HG03045 (cell line): ENCODE measurements at regions not wholly inside any gene's neighbourhood (a gene's known extent, or its start where the extent isn't known, plus 50 kb on each side); places are given as distances from the start of the nearest gene placed in this dataset.
"Not testable (repeated sequence)": the region's sequence is repeated elsewhere in the genome, so short reads cannot be mapped to it uniquely, and the experiment has no call there.

Experiments
- ATAC-seq: cut with Tn5 transposase; IDR thresholded peaks from one replicate; pipeline ENCODE4 v1.9.1; 2021; ENCODE audit warnings: mild to moderate bottlenecking, moderate library complexity; ENCODE audit not compliant: unreplicated experiment

GRCh38 chr7:35968140-35968940 lies 167.5 kb downstream of the SEPTIN7 start:
- ATAC-seq: no peak

- no peak for ATAC-seq
Measured at GRCh38 chr7:35969066-35969465, 168.2 kb downstream of the SEPTIN7 start.

- ATAC-seq: no peak
Measured at GRCh38 chr7:35970458-35970857, 169.6 kb downstream of the SEPTIN7 start.

DNA sequence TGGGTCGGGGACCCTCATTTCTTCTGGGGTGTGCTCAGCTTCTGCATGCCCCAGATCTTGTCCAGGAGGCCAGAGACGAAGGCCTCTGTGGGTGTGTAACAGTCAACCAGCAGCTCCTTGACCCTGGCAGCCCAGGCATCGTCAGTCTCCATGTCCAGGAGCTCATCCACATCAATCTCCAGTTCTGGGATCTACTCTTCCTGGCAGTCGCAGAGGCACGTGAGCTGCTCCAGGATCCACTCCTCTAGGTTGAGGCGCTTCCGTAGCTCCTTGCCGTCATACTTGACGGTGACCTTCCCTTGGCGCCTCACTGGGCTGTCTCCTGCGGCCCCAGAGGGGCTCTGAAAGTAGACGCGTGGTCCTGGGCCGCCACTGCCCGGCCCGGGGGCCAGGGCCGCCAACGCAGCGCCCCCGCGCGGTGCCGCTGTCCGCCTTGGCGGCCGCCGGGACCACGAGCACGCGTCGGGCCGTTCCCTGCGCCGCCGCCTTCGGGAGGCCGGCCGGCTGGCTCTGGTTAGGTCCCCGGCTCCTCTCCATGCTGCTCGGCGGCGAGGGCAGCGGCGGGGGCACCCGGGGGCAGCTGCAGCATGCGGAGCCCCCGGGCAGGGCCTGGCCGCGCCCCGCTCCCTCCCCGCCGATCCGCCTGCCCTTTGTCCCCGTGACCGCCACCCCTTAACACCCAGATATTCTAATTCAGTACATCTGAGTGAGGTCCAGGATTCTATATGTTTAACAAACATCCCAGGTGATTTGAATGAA lies 170.5 kb downstream of the SEPTIN7 start:
- no peak for ATAC-seq

- ATAC-seq: no peak
Measured at GRCh38 chr7:35975851-35976454, 175.1 kb downstream of the SEPTIN7 start.

DNA sequence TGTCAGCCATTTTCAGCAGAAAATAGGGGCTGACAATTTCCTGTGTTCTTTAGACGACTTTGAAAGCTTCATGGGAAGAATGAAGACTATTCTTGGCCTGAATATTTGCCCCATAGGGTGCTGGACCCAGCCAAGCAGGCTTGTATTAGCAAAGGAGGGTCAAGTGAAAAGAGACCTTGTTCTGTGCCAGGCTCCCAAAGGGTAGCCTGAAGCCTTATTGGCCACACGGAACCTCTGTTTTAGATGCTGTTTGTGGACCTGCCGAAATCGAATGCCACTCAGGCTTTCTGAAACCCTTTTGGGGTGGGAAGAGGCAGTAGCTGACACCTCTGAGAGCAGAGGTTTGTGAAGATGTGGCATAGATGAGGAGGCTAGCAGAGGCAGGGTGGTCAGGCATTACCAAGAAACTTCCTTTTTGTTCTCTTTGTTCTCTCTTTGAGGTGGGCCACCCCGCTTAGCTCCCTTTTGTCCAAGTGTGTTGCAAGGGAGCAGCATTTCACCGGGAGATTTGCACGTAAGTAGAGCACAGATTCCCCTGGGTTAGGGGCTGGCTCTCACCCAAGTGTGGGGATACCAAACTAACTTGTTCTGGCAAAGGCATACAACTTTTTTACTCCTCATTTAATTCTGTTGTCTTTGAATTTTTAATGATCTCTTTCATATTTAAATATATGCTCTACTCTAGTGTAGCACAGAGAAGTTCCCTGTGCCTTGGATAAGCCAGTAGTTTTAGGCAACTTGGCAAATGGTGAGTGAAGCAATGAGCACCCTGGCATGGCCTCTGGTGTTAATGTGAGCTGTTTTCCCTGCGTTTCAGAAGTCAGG lies 174.0 kb upstream of the EEPD1 start:
- not testable (repeated sequence) for ATAC-seq

DNA sequence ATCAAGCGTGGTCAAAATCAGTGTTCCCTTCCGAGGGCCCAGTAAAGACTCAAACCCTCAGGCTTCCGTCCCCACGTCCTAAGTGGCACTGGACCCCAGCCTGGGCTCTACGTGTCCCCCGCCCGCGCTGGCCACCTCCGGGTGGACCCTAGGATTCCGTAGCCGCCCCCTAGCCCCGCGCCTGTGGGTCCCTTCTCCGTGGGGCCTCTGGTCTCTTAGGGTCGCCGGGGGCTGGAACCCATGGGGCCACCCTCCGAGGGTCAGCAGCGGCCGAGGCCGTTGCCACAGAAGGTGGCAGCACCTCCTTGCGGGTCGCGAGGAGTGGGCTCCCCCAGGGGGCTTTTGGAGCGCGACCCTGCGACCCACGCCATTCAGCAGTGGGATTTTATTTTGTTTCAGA lies 170.5 kb upstream of the EEPD1 start:
- ATAC-seq: no peak

DNA sequence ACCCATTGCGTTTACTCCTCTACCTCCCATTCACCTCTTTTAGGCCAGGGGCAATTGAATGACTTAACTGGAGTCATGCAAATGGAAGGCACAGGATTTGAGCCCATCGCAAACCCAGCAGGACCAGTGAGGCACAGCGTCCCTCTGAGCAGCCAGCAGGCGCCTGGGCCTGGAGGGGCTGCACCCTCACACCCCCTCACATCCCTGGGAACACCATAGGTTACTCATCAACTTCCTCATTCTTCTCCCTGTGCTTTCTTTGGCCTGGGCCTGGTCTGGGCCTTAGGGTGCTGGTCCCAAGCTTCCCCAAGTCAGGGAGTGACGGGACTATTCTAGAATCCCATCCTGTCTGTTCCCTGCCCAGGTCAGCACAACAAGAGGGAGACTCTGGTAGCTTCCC lies 169.4 kb upstream of the EEPD1 start:
- no peak for ATAC-seq

DNA sequence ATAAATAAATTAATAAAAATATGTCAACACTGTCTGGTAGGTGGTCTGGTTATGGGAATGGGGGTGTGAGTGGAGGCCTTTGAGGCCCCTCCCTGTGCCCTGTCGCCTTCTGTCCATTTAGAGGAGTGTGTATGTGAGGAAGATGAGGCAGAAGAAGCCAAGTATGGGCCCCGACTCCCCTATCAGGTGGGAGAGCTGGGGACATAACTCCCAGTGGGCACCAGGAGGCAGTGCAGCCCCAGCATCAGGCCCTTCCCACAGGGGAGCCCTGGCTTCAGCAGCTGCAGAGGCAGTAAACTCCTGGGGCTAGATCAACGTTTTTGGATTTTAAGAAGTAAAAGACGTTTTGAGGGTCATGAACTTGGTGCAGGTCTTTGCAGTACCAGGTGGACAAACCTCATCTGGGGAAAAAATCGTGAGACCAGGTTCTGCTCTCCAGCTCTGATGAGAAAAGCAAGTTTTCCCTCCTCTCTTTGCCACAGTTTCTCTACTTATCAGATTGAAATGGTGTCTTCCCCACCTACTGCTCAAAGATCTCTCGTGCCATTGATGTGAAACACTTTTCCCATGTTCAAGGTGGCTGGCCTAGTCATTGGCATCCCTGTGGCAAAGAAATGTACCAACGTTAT lies 167.8 kb upstream of the EEPD1 start:
- ATAC-seq: peak; percentile 86

DNA sequence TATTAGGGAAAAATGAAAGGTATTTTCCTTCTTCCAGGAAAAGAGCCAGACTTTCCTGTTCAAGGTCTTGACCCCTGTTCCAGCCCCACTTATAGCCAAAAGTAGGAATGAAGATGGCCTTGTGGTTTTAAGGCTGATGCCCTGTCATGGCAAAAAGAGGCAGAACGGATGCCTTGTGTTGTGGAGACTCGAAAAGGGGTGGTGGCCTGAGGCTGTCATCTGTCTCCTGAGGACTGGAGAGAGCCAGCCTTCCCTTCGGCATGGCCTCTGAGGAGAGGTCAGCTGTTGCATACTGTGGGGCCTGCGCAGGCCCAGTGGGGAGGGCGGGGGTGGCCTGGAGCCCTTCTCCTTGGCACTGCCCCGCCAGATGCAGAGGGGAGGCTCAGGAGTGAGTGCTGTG lies 166.0 kb upstream of the EEPD1 start:
- ATAC-seq: no peak

- no peak for ATAC-seq
Measured at GRCh38 chr7:35988105-35988504, 164.9 kb upstream of the EEPD1 start.

DNA sequence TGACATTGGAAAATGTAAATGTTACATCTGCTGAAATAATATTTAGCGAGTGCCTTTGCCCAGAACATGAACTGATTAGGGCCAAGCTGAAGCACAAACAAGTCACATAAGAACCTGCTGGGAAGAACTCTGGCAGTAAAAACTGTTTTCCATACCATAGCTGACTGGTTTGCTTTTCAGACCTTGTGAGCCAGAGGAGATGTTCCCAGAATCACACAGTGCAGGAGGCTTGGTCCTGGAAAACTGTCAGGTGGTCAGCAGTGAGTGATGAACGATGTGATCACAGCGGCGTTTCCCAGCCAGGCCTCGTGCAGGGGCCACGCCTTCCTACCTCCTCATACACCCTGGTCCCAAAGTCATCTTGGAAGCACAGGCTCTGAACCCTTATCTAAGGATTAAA lies 164.2 kb upstream of the EEPD1 start:
- no peak for ATAC-seq

- no peak for ATAC-seq
Measured at GRCh38 chr7:35991511-35992232, 161.4 kb upstream of the EEPD1 start.

GRCh38 chr7:35992436-35992835 lies 160.6 kb upstream of the EEPD1 start:
- ATAC-seq: no peak

DNA sequence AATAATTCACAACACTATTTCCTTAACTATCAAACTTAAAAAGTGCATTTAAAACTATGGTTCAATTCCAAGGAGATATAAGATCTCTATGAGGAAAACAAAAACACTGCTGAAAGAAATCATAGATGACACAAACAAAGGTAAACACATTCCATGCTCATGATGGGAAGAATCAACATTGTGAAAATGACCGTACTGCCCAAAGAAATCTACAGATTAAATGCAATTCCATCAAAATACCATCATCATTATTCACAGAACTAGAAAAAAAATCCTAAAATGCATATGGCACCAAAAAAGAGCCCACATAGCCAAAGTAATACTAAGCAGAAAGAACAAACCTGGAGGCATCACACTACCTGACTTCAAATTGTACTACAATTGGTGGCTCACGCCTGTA lies 159.9 kb upstream of the EEPD1 start:
- ATAC-seq: no peak

DNA sequence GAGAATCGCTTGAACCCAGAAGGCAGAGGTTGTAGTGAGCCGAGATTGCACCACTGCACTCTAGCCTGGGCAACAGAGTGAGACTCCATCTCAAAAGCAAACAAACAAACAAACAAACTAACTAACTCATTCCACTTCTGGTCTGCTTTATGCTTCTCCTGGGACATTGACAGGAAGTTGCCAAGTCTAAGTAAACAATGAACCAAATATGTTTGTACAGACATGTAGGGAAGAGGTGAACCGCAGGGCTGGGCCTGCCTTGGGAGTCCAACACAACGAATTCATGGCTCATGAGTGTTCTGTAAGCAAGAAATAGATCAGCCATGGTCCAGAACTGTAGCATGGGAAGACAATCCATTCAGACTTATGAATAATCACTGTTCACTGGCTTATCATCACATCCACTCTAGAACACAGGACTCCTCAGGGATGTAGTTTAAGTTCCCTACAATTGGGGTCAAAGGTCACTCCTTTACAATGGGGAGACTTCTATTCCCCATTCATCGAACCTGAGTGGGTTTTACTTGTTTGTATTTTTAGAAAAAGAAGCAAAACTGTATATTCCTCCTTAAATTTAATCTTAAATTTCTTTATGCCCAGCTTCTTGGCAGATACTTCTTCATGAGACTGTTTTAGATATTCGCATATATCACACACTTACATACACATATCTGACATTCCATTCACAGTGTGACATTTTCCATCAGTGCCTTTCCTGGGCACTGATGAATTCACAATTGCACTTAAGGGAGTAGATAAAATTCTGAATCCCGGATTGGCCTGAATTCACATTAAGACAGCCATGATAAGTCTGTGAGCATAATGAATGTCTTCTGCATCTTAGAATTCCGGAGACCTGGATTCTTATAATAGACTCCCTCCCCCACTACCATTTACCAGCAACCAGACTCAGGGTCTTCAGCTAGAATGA lies 159.1 kb upstream of the EEPD1 start:
- ATAC-seq: no peak

DNA sequence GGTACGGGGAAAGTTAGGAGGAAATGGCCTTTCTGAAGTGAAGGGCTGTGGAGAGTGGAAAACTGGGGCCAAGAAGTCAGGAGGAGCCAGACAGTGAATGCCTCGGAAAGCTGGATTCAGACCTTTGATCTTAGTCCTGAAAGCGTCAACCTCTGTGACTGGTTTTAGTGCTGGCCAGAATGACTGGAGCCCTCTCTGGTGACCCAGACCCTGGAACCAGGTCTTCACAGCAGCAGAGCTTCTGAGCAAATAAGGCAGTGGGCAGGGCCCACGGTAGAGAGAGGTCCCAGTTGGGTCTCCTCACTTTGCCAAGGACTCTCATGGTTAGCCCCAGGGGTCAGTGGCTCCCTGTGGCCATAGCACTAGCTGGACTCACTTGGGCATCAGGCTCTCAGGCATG lies 157.7 kb upstream of the EEPD1 start:
- no peak for ATAC-seq

DNA sequence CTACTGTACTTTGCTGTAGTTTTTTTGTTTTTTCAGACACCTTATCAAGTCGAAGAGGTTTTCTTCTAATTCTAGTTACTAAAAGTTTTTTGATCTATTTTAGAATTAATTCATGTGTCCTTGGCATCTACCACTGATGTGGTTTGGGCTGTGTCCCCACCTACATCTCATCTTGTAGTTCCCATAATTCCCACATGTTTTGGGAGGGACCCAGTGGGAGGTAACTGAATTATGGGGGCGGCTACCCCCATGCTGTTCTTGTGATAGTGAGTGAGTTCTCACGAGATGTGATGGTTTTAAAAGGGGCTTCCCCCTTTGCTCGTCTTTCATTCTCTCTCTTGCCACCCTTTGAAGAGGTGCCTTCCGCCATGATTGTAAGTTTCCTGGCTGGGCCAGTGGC lies 154.6 kb upstream of the EEPD1 start:
- no peak for ATAC-seq

DNA sequence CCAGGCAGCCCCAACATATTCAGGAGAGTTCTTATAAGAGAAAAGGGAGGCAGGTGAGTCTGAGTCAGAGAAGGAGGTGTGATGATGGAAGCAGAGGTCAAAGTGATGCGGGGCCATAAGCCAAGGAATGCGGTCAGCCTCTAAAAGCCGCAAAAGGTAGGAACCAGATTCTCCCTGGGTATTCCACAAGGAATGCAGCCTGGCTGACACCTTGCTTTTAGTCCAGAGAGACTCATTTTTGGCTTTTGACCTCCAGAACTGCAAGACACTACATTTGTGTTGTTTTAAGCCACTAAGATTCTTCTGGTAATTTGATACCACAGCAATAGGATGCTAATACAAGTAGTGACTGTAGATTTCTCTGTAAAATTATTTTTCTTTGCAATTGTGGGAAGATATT lies 151.5 kb upstream of the EEPD1 start:
- ATAC-seq: no peak
